ENCODE measurements at regions not wholly inside any gene's neighbourhood (a gene's known extent, or its start where the extent isn't known, plus 50 kb on each side); places are given as distances from the start of the nearest gene placed in this dataset.

GRCh38 chr6:12584631-12585405 is 131.7 kb upstream of the PHACTR1 start:
- no peak for DNase-seq

- DNase-seq = no peak
These were observed 131.0 kb upstream of the PHACTR1 start for GRCh38 chr6:12585497-12585958.

GRCh38 chr6:12586721-12587480 is 129.7 kb upstream of the PHACTR1 start:
- no peak for DNase-seq

- no peak for DNase-seq
These were observed 125.7 kb upstream of the PHACTR1 start for GRCh38 chr6:12590901-12591300.

GRCh38 chr6:12592634-12593033 is 123.9 kb upstream of the PHACTR1 start:
- no peak for DNase-seq

GRCh38 chr6:12593771-12594529 is 122.6 kb upstream of the PHACTR1 start:
- no peak for DNase-seq

- DNase-seq = no peak
These were observed 122.1 kb upstream of the PHACTR1 start for GRCh38 chr6:12594530-12594893.

- DNase-seq = no peak
These were observed 121.3 kb upstream of the PHACTR1 start for GRCh38 chr6:12595161-12595811.

- DNase-seq = no peak
These were observed 119.8 kb upstream of the PHACTR1 start for GRCh38 chr6:12596731-12597130.

- no peak for DNase-seq
These were observed 117.6 kb upstream of the PHACTR1 start for GRCh38 chr6:12598919-12599318.

GRCh38 chr6:12601881-12602280 is 114.7 kb upstream of the PHACTR1 start:
- DNase-seq = no peak

- no peak for DNase-seq
These were observed 114.2 kb upstream of the PHACTR1 start for GRCh38 chr6:12602342-12602741.

- no peak for DNase-seq
These were observed 113.5 kb upstream of the PHACTR1 start for GRCh38 chr6:12602951-12603672.

- DNase-seq = no peak
These were observed 112.9 kb upstream of the PHACTR1 start for GRCh38 chr6:12603673-12604049.

GRCh38 chr6:12605888-12606345 is 110.7 kb upstream of the PHACTR1 start:
- no peak for DNase-seq

- no peak for DNase-seq
These were observed 110.0 kb upstream of the PHACTR1 start for GRCh38 chr6:12606616-12607015.

GRCh38 chr6:12608016-12608860 is 108.3 kb upstream of the PHACTR1 start:
- DNase-seq = no peak

- no peak for DNase-seq
These were observed 107.7 kb upstream of the PHACTR1 start for GRCh38 chr6:12608874-12609273.

GRCh38 chr6:12609751-12610150 is 106.8 kb upstream of the PHACTR1 start:
- no peak for DNase-seq

- no peak for DNase-seq
These were observed 105.7 kb upstream of the PHACTR1 start for GRCh38 chr6:12610862-12611261.

Data from renal pelvis (tissue), 1 donor.